K562 (cell line): ENCODE measurements at regions not wholly inside any gene's neighbourhood (a gene's known extent, or its start where the extent isn't known, plus 50 kb on each side); places are given as distances from the start of the nearest gene placed in this dataset.
A peak's percentile ranks its signal among the peaks of the same experiment; 100 is the strongest.

Experiments
- MAZ ChIP-seq, 2 experiments: fragments of 450-650 bp in 1 of 2; sonication (generic) in 1 of 2; formaldehyde crosslinking; IDR thresholded peaks in 1 of 2; conservative IDR thresholded peaks in 1 of 2; 2 replicates each; pipeline versions ENCODE4 v1.4.0 to v1.5.0; 2020; ENCODE audit warnings: mild to moderate bottlenecking in 1 of 2, missing genetic modification reagents in 1 of 2
- TF ChIP-seq, protein P1 (sequence below), 3 experiments: fragments of 200-800 bp in 1 of 3; sonication (Bioruptor generic) in 1 of 3; sonication (generic) in 1 of 3; formaldehyde crosslinking in 1 of 3; IDR thresholded peaks; 2 replicates each; pipeline versions ENCODE4 v1.6.1 to v1.8.0; 2016 to 2022; ENCODE audit warnings: mild to moderate bottlenecking in 2 of 3, missing compliant biosample characterization in 2 of 3, missing genetic modification characterization in 2 of 3, missing genetic modification reagents in 1 of 3
- TF ChIP-seq, protein P2 (sequence below): sonication (generic); formaldehyde crosslinking; IDR thresholded peaks from 2 replicates; pipeline ENCODE4 v1.8.0; 2023; ENCODE audit warnings: mild to moderate bottlenecking, missing genetic modification reagents
- TF ChIP-seq, protein P3 (sequence below): sonication (generic); formaldehyde crosslinking; IDR thresholded peaks from 2 replicates; pipeline ENCODE4 v1.8.0; 2022; ENCODE audit warnings: missing genetic modification reagents, mild to moderate bottlenecking, moderate library complexity, borderline replicate concordance

DNA sequence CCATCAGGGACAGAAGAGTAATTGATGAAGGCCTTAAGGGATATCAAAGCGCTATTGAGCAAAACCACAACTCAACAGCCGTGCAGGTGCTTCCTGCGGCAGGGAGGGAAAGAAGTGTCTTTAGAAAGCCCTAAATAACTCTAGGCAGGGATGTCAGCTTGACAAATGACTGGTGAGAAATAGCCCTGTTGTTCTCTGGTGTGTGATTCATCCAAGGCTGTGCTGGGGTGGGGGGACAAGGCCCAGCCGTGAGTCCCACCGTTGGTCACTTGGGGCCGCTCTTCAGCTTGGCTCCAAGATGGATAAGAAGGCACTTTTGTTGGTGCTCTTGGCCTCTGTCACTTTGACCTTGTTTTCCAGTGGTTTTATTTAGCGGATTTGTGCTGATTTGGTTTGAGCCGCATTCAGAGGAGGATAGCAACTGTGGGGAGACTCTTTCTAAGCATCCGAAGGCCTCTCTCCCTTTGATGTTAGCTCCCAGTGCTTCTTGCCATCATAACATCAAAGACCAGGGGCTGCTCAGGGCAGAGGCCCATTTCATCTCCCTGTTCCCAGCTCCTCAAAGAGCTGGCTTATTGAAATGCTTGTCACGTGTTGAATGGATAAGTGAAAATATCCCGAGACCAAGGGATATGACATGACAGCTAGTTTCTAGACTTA lies 130.3 kb upstream of the SERP2 start (continued):
- TF ChIP-seq MAZ (CRISPR knock-in tag; conservative IDR thresholded peaks at IDR 0.05 in 1 of 2, IDR thresholded peaks at IDR 0.05 in 1 of 2): peak in 1 of 2 experiments; percentile 55; a peak in 1 of 4 replicates
- TF ChIP-seq, protein P1, sequence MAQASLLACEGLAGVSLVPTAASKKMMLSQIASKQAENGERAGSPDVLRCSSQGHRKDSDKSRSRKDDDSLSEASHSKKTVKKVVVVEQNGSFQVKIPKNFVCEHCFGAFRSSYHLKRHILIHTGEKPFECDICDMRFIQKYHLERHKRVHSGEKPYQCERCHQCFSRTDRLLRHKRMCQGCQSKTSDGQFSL (CRISPR knock-in tag; IDR thresholded peaks at IDR 0.05): peak; percentile 82; the same call in 1 of the 2 replicates
- TF ChIP-seq, protein P1 (tag; IDR thresholded peaks at IDR 0.05): no peak
- TF ChIP-seq, protein P2, sequence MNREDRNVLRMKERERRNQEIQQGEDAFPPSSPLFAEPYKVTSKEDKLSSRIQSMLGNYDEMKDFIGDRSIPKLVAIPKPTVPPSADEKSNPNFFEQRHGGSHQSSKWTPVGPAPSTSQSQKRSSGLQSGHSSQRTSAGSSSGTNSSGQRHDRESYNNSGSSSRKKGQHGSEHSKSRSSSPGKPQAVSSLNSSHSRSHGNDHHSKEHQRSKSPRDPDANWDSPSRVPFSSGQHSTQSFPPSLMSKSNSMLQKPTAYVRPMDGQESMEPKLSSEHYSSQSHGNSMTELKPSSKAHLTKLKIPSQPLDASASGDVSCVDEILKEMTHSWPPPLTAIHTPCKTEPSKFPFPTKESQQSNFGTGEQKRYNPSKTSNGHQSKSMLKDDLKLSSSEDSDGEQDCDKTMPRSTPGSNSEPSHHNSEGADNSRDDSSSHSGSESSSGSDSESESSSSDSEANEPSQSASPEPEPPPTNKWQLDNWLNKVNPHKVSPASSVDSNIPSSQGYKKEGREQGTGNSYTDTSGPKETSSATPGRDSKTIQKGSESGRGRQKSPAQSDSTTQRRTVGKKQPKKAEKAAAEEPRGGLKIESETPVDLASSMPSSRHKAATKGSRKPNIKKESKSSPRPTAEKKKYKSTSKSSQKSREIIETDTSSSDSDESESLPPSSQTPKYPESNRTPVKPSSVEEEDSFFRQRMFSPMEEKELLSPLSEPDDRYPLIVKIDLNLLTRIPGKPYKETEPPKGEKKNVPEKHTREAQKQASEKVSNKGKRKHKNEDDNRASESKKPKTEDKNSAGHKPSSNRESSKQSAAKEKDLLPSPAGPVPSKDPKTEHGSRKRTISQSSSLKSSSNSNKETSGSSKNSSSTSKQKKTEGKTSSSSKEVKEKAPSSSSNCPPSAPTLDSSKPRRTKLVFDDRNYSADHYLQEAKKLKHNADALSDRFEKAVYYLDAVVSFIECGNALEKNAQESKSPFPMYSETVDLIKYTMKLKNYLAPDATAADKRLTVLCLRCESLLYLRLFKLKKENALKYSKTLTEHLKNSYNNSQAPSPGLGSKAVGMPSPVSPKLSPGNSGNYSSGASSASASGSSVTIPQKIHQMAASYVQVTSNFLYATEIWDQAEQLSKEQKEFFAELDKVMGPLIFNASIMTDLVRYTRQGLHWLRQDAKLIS (CRISPR knock-in tag): 0 out of 2 replicates have a peak, but pooled peaks have one; percentile 29
- TF ChIP-seq, protein P3, sequence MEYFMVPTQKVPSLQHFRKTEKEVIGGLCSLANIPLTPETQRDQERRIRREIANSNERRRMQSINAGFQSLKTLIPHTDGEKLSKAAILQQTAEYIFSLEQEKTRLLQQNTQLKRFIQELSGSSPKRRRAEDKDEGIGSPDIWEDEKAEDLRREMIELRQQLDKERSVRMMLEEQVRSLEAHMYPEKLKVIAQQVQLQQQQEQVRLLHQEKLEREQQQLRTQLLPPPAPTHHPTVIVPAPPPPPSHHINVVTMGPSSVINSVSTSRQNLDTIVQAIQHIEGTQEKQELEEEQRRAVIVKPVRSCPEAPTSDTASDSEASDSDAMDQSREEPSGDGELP: 0 out of 2 replicates have a peak, but pooled peaks have one; percentile 32
